GM18511 (cell line): ENCODE measurements at regions not wholly inside any gene's neighbourhood (a gene's known extent, or its start where the extent isn't known, plus 50 kb on each side); places are given as distances from the start of the nearest gene placed in this dataset.

Source experiments
- ATAC-seq: cut with Tn5 transposase; IDR thresholded peaks from one replicate; pipeline ENCODE4 v1.9.1; 2021; ENCODE audit warnings: mild to moderate bottlenecking, moderate library complexity; ENCODE audit not compliant: unreplicated experiment

DNA sequence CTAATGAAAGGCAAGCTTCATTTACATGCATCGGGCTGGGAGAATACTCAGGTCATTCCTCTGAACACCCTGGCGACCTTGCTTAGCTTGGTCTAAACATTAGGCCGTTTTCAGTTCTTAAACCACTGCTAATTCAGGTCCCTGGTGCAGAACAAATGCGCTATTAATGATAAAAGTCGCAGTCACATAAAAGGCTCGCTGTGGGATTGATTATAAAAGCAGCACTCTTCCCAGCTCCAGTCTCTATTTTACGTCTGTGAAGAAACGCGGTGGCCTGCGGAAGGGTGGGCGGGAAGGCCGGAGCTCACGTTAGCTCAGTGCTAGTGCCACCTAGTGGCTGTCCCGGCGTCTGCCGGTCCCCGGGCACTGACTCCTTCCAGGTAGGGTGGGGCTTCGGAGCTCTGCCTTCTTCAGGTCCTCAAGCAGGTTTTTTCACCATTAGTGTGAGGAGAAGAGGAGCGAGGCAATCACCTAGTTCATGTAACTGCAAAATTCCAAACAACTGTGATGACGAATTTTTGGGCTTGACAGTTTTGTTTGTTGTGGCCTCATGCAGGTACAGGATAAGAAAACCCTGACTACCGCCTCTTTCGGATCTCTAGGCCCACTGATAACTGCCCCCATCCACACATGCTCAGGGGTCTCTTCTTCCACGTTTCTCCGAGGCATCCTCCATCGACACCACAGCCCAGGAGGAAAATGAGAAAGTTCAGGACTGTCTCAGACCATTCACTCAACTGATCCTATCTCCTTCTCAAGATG lies 66.5 kb upstream of the CLMP start:
- peak; percentile 44 for ATAC-seq

DNA sequence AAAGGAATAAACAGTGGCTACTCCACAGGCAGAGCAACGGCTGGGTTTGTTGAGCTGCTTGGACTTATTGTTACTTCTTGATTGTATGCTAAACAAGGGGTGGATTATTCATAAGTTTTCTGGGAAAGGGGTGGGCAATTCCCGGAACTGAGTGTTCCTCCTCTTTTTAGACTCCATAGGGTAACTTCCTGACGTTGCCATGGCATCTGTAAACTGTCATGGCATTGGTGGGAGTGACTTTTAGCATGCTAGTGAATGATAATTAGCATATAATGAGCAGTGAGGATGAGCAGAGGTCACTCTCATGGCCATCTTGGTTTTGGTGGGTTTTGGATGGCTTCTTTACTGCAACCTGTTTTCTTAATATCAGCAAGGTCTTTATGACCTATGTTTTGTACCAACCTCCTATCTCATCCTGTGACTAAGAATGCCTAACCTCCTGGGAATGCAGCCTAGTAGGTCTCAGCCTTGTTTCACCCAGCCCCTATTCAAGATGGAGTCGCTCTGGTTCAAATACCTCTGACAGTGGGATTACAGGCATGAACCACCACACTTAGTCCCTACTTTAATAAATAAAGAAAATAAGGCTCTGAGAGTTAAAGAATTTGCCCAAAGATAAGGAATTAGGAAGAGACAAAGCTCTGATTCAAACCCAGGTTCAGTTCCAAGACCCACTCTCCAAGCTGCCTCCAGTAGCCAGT lies 65.6 kb upstream of the CLMP start:
- no peak for ATAC-seq

DNA sequence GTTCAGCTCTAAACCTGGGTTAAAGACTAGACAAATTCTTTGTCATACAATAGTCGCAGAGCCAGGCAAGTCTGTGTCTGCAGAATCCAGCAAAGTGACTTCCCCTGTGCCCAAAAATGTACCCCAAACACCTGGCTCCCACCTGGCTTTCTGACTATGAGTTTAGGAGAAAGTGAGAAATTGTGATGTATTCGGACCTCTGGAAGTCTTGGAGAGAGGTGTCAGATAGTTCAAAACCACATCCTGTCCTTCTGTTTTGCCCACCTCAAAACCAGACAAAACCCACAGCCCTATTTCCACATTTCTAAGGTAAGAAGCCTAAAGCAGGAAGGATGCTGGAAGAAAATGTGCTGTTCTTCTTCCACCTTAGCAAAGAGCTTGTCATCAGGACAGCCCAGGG lies 63.8 kb upstream of the CLMP start:
- no peak for ATAC-seq

DNA sequence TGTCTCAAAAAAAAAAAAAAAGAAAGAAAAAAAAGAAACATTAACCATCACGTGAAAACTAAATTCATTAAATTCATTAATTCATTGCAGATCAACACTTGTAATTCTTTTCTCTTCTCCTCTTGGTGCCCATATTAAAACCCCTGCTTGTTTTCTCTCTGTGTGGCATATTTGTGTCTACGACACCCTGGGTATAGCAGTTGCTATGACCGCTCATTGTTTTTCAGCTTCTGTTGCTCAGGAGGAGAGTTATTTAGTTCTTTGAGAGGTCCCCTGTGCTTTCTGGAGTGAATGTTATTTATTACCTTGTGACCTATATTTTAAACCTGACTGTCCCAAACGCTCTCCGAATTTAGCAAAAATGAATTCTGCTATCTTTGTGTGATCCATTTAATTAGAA lies 62.3 kb upstream of the CLMP start:
- no peak for ATAC-seq

DNA sequence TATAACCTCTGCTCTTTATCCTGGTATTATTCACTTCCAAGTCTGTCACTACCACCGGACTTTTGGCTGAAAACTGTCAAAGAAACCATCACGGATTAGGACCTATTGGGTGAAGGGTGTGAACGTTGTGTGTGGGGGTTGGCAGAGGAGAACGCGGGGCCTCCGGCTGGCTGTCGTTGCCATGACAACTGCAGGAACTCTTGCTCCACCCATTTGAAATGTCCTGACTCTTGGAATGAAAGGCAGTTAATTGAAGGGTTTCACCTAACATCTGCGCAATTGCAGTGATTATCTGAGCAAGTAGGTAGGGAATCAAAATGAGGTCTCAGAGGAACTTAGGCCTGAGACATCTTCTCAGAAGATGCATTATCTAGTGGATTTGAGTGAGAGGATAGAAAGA lies 60.9 kb upstream of the CLMP start:
- no peak for ATAC-seq

DNA sequence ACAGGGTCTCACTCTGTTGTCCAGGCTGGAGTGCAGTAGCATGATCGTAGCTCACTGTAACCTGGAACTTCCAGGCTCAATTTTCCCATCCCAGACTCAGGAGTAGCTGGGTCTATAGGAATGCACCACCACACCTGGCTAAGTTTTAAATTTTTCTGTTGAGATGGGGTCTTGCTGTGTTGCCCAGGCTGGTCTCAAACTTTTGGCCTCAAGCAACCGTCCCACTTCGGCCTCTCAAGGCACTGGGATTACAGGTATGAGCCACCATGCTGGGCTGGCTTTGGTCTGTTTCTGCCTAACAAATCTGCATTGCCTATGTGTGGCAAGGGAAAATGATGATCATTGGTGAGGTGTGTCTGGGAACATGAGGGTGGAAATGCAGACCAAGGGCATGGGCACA lies 59.3 kb upstream of the CLMP start:
- no peak for ATAC-seq

DNA sequence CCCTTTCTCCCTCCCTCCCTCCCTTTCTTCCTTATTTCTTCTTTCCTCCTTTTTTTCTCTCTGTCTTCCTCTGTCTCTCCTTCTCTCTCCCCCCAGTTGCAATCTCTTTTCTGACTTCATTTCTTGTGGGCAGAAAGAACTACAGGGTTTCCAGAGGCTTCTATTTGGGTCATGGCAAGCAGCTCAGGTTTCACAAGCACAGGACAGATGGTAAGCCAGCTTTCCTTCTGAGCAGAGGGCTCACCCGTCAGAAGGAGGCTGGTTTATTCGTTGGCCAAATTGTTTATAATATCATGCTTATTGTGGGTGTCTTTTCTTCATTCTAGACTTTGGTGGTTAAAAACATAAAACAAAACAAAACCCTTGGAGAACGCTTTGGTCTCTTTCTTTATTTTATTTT lies 58.9 kb upstream of the CLMP start:
- no peak for ATAC-seq

DNA sequence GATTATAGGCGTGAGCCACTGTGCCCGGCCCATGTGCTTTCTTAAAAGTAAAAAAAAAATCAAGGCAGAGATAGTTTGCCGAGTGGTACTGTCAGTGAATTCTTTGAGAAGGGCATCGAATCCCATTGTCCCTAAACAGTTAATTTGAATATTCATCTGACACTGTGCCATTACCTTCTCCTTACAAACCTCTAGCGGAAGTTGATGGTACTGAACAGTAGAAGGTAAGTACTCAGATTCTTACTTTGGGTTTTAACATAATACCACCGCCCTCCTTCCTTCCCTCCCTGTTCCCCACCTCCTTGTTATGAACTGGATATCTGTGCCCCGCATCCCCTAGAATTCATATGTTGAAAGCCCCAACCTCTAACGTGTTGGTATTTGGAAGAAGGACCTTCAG lies 58.2 kb upstream of the CLMP start:
- ATAC-seq = no peak

DNA sequence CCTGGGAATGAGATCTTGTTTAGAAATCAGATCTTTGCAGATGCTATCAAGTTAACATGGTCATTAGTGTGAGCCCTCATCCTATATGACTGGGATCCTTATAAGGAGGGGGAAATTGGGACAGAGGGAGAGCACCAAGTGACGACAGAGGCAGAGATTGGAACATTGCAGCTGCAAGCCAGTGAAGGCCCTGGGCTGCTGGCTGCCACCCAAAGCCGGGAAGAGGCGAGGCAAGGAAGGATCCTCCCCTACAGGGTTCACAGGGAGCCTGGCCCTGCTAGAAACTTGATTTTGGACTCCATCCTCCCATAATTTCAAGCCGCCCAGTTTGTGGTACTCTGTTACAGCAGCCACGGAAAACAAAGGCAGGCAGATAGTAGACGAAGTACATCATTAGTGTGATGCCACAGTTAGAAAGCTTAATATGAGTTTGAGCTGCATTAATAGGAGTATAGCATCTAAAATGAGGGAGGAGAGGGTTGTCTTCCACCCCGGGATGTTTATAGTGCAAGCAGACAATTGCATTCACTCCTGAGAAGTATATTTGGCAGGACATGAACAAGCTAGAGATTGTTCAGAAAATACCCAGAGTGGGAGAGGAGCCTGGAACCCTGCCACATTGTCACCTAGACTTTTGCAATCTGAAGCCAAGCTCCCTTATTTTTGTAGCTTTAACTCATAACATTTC lies 56.8 kb upstream of the CLMP start:
- no peak for ATAC-seq

DNA sequence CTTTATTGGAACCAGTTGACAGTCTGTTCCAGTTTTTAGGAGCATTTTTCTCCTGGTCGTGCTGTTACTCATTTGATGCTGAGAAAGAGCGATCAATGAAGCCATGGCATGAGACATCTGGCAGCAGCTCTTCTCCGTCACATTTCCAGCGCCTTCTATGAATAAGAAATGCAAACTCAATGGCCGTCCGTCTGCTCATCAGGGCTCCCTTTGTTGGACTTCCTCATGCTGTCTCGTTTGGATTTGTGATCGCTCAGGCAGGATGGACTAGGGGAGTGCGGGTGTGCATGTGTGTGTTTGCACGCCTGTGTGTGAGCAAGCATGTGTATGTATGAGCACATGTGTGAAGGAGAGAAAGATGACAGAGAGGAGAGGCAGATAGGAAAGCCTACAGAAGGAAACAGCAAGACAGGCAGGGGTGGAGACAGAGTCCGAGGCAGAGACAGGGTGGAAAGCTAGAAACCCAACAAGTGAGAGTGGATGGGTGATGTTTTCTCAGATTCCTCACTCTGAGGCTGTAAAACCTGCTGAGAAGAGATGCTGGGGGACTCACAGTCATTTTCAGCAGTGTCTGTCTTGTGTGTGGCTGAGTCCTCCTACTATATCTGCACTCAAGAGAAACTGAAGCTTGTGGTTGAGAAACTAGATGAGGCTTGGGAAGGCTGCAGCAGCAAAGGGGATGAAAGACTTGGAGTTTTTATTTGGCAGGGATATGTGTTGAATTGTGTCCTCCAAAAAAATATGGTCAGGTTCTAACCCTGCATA lies 56.0 kb upstream of the CLMP start:
- ATAC-seq = no peak

DNA sequence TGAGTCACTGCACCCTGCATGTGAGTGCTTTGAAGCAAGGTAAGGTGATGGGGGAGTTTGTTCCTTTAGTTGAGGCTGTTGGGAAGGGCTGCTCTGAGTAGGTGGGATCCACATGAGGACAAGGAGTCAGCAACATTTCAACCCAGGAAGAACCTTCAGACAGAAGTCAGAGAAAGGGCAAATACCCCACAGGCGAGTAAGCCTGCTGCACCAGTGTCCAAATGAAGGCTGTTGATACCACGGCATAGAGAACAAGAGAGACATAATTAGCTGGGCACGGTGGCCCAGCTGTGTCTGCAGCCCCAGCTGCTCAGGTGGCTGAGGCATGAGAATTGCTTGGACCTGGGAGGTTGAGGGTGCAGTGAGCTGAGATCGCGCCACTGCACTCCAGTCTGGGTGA lies 54.3 kb upstream of the CLMP start:
- ATAC-seq = no peak

DNA sequence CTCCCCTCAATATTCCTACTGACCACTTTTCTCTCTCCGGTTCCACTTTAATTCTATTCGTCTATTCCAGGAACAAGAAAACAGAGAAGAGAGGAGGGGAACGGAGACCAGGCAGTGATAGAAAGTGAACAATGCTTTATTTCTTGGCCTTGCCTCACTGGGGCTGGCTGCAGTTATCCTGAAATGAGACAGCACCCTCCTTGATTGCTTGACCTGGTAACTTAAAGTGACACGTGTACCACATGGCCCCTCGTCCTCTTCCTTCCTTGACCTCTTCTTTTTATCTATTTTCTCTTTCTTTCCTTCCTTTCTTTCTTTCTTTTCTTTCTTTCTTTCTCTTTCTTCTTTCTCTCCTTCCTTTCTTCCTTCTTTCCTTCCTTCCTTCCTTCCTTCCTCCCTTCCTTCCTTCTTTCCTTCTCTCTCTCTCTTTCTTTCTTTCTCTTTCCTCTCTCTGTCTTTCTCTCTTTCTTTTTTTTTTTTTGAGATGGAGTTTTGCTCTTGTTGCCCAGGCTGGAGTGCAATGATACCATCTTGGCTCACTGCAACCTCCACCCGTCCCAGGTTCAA lies 52.8 kb upstream of the CLMP start:
- ATAC-seq = no peak

DNA sequence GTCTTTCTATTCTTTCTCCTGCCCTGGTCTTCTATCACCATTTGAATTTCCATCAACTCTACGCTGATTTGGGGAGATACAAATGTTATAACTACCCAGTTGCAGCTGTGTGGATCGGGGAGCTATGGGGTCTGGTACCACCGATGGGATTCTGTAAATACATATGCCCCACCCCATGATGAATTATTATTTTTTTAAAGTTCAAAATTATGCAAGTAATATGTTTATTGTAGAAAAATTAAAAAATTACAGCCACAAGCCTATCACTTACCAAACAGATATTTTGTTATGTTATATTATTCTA lies 52.4 kb upstream of the CLMP start:
- ATAC-seq = peak; percentile 11

DNA sequence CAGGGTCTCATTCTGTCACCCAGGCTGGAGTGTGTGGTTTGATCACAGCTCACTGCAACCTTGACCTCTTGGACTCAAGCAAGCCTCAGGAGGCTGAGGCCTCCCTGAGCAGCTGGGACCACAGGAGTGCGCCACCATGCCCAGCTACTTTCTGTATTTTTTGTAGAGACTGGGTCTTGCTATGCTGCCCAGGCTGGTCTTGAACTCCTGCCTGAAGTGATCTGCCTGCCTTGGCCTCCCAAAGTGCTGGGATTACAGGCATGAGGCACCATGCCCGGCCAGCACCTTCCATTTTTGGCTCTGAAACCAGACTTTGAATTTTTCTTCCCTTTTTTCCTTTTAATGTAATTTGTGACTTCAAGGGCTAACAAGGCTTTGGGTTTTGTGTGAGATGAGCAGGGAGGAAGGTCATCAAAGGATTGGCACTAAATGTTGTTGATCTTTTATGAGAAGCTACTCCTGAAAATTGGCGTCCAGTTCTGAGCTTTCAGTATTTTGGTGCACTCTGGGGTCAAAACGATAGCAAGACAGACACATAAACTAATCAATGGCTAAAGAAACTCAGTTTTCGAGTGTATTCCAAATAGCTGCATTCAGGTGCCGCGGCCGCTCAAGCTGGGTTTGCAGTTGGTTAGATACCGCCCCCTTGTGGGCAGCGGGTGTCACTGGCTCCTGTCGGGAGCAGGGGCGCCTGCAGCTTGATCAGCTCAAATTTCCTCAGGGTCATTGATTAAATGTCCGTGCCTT lies 51.9 kb upstream of the CLMP start:
- peak; percentile 78 for ATAC-seq

DNA sequence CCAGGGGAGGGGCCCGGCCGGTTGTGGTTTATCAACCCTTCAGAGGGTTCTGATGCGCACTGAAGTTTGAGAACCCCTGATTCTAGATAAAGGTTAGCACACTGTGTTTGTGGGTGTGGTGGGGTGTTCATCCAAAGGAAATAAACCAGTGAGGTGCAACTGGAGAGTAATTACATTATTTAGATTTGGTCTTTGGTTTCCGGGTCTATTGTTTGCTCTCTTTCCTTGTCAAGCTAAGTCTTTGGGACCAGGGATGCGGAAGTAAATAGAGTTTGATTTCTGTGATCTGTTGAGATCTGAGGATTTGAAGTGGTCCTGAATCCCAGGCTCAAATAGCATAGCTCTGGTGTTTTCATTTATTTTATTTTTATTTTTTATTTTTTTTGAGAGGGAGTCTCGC lies 50.5 kb upstream of the CLMP start:
- no peak for ATAC-seq
